HFFc6 (cell line): ENCODE measurements at regions not wholly inside any gene's neighbourhood (a gene's known extent, or its start where the extent isn't known, plus 50 kb on each side); places are given as distances from the start of the nearest gene placed in this dataset.
"Not testable (repeated sequence)": the region's sequence is repeated elsewhere in the genome, so short reads cannot be mapped to it uniquely, and the experiment has no call there.

Experiments
- DNase-seq: peaks from one replicate; pipeline ENCODE4 v3.0.0-alpha.2; 2018
- H3K27ac Mint-ChIP-seq: 2 replicates; pipeline ENCODE4 v1.8.0; 2020; ENCODE audit warnings: mild to moderate bottlenecking, mixed read lengths
- H3K27me3 Mint-ChIP-seq: 2 replicates; pipeline ENCODE4 v1.8.0; 2021; ENCODE audit warnings: mild to moderate bottlenecking, moderate library complexity, mixed read lengths; ENCODE audit not compliant: insufficient read depth
- H3K36me3 Mint-ChIP-seq: 2 replicates; pipeline ENCODE4 v1.8.0; 2021; ENCODE audit warnings: low read depth, mixed read lengths
- H3K4me1 Mint-ChIP-seq: 2 replicates; pipeline ENCODE4 v1.8.0; 2020; ENCODE audit warnings: low read depth, mixed read lengths
- H3K4me3 Mint-ChIP-seq: 2 replicates; pipeline ENCODE4 v1.8.0; 2020; ENCODE audit warnings: mild to moderate bottlenecking, moderate library complexity, mixed read lengths
- H3K9me3 Mint-ChIP-seq: 2 replicates; pipeline ENCODE4 v1.8.0; 2020; ENCODE audit warnings: mild to moderate bottlenecking, mixed read lengths
- CTCF ChIP-seq: fragments of 200-600 bp; sonication (generic); IDR thresholded peaks from 2 replicates; pipeline ENCODE4 v1.5.0; 2021; ENCODE audit warnings: antibody characterized with exemption, mild to moderate bottlenecking

GRCh38 chr7:35869810-35870209, 69.0 kb downstream of the SEPTIN7 start:
- H3K27me3 Mint-ChIP-seq = peaks cover 3% of the 10 kb centered on the region
- peak overlapping the region; percentile 80 for H3K27ac Mint-ChIP-seq
- peak; percentile 47 for DNase-seq
- no peaks in the 10 kb centered on the region for H3K9me3 Mint-ChIP-seq
- peaks cover 42% of the 10 kb centered on the region for H3K36me3 Mint-ChIP-seq
- peaks cover 54% of the 10 kb centered on the region for H3K4me1 Mint-ChIP-seq
- no peak for TF ChIP-seq CTCF
- no peak overlapping the region; the same call in 1 of the 2 replicates for H3K4me3 Mint-ChIP-seq

GRCh38 chr7:35871856-35872255, 71.0 kb downstream of the SEPTIN7 start:
- Mint-ChIP-seq H3K9me3 (no peaks in the 10 kb centered on the region), H3K27ac (peak overlapping the region; percentile 30; the same call in 1 of the 2 replicates), H3K27me3 (peaks cover 3% of the 10 kb centered on the region), H3K4me1 (peaks cover 65% of the 10 kb centered on the region), H3K4me3 (no peak overlapping the region), H3K36me3 (peaks cover 22% of the 10 kb centered on the region)
- no peak for TF ChIP-seq CTCF
- DNase-seq = no peak

- TF ChIP-seq CTCF = no peak
- Mint-ChIP-seq H3K4me1 (peaks cover 70% of the 10 kb centered on the region), H3K36me3 (peaks cover 21% of the 10 kb centered on the region), H3K27ac (no peak overlapping the region; the same call in 1 of the 2 replicates), H3K27me3 (no peaks in the 10 kb centered on the region), H3K9me3 (no peaks in the 10 kb centered on the region), H3K4me3 (no peak overlapping the region)
- DNase-seq = no peak
These were observed 74.0 kb downstream of the SEPTIN7 start for GRCh38 chr7:35874886-35875285.

GRCh38 chr7:35875292-35875691, 74.4 kb downstream of the SEPTIN7 start:
- H3K4me1 Mint-ChIP-seq = peaks cover 70% of the 10 kb centered on the region
- TF ChIP-seq CTCF = no peak
- H3K27ac Mint-ChIP-seq = peak overlapping the region; percentile 21; the same call in 1 of the 2 replicates
- no peak overlapping the region for H3K4me3 Mint-ChIP-seq
- no peaks in the 10 kb centered on the region for H3K27me3 Mint-ChIP-seq
- peaks cover 17% of the 10 kb centered on the region for H3K36me3 Mint-ChIP-seq
- H3K9me3 Mint-ChIP-seq = no peaks in the 10 kb centered on the region
- DNase-seq = peak; percentile 13

GRCh38 chr7:35878351-35878750, 77.5 kb downstream of the SEPTIN7 start:
- H3K4me1 Mint-ChIP-seq = peaks cover 50% of the 10 kb centered on the region
- TF ChIP-seq CTCF = no peak
- peaks cover 20% of the 10 kb centered on the region for H3K36me3 Mint-ChIP-seq
- H3K9me3 Mint-ChIP-seq = no peaks in the 10 kb centered on the region
- peak; percentile 7 for DNase-seq
- H3K27me3 Mint-ChIP-seq = no peaks in the 10 kb centered on the region; the same call in 1 of the 2 replicates
- H3K4me3 Mint-ChIP-seq = 0 out of 2 replicates have a peak overlapping the region, but pooled peaks have one; percentile 8
- H3K27ac Mint-ChIP-seq = no peak overlapping the region

GRCh38 chr7:35887430-35887829, 86.6 kb downstream of the SEPTIN7 start:
- H3K9me3 Mint-ChIP-seq, H3K27ac Mint-ChIP-seq, DNase-seq, H3K4me3 Mint-ChIP-seq, H3K27me3 Mint-ChIP-seq: not testable (repeated sequence)
- H3K4me1 Mint-ChIP-seq = peaks cover 11% of the 10 kb centered on the region; the same call in 1 of the 2 replicates
- H3K36me3 Mint-ChIP-seq = peaks cover 37% of the 10 kb centered on the region
